ENCODE measurements at regions not wholly inside any gene's neighbourhood (a gene's known extent, or its start where the extent isn't known, plus 50 kb on each side); places are given as distances from the start of the nearest gene placed in this dataset.
A peak's percentile ranks its signal among the peaks of the same experiment; 100 is the strongest.

GRCh38 chr16:85366031-85366763, 246.9 kb upstream of the GSE1 start:
- Histone ChIP-seq H3K36me3 (no peaks in the 10 kb centered on the region), H3K27ac (peak overlapping the region; percentile 72), H3K4me3 (no peak overlapping the region), H3K4me1 (ENCODE audit: low read depth) (peaks cover 18% of the 10 kb centered on the region), H3K9me3 (ENCODE audit: low read depth) (no peaks in the 10 kb centered on the region), H3K27me3 (no peaks in the 10 kb centered on the region)
- TF ChIP-seq CTCF (IDR thresholded peaks at IDR 0.05; ENCODE audit: low read depth, low read length), result no peak
- peak in 1 of 2 donors; percentile 75 for DNase-seq (ENCODE audit: low read depth in 1 of 2, low spot score in 1 of 2)

GRCh38 chr16:85367485-85367884, 245.6 kb upstream of the GSE1 start:
- H3K4me1 ChIP-seq (ENCODE audit: low read depth), result peaks cover 18% of the 10 kb centered on the region
- H3K27me3 ChIP-seq, result no peaks in the 10 kb centered on the region
- TF ChIP-seq CTCF (IDR thresholded peaks at IDR 0.05; ENCODE audit: low read depth, low read length), result no peak
- H3K27ac ChIP-seq, result peak overlapping the region; percentile 72
- H3K36me3 ChIP-seq, result no peaks in the 10 kb centered on the region
- H3K4me3 ChIP-seq, result no peak overlapping the region
- H3K9me3 ChIP-seq (ENCODE audit: low read depth), result no peaks in the 10 kb centered on the region
- no peak for DNase-seq (ENCODE audit: low read depth in 1 of 2, low spot score in 1 of 2)

DNA sequence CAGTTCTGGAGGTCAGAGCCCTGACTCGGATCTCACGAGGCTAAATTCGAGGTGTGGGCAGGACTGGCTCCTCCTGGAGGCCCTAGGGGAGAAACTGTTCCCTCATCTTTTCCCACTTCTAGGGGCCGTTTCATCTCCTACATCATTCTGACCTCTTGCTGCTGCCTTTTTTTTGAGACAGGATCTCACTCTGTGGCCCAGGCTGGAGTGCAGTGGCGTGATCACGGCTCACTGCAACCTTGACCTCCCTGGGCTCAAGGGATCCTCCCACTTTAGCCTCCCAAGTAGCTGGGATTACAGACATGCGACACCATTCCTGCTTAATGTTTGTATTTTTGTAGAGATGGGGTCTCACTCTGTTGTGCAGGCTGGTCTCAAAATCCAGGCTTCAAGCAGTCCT, 244.1 kb upstream of the GSE1 start:
- no peak for TF ChIP-seq CTCF (IDR thresholded peaks at IDR 0.05; ENCODE audit: low read depth, low read length)
- no peaks in the 10 kb centered on the region for H3K36me3 ChIP-seq
- H3K27me3 ChIP-seq, result no peaks in the 10 kb centered on the region
- no peak overlapping the region for H3K27ac ChIP-seq
- peaks cover 18% of the 10 kb centered on the region for H3K4me1 ChIP-seq (ENCODE audit: low read depth)
- no peaks in the 10 kb centered on the region for H3K9me3 ChIP-seq (ENCODE audit: low read depth)
- DNase-seq (ENCODE audit: low read depth in 1 of 2, low spot score in 1 of 2), result no peak
- H3K4me3 ChIP-seq, result no peak overlapping the region

DNA sequence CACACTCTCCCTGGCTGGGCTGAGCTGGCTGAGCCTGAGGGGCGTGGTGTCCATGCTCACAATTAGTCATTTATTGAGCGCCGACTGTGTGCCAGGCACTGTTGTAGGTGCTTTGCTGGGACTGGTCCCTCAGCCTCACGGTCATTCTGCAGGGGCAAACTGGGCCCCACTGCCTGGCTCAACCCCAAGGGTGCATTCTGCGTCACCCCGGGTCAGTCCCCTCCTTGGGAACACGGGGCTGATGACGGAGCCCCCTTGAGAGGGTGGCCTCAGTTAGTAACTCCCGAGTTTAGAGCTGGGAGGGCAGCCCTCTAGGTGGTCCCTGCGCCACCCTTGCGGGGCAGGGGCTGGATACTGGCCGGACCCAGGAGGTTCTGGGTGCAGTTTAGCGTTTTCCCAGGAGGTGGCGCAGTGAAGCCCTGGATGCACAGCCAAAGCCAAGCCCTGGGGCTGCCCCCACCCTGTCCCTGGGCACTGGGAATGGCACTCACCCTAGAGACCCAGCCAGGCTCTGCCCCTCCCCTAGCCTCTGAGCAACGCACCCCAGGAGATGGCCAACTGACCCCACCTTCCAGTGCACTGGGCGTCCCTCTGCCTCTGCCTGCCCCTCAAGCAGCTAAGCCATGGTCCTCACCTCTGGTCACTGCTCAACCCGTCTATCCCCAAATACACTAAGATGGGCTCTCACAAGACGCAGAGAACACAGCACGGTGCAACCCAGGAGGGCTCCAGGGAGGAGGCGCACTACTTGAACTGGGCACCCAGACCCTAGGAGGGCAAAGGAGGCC, 243.2 kb upstream of the GSE1 start:
- peak in 1 of 2 donors; percentile 51 for DNase-seq (ENCODE audit: low read depth in 1 of 2, low spot score in 1 of 2)
- H3K4me1 ChIP-seq (ENCODE audit: low read depth), result peaks cover 18% of the 10 kb centered on the region
- H3K9me3 ChIP-seq (ENCODE audit: low read depth), result no peaks in the 10 kb centered on the region
- H3K27me3 ChIP-seq, result no peaks in the 10 kb centered on the region
- peak; percentile 87 for TF ChIP-seq CTCF (IDR thresholded peaks at IDR 0.05; ENCODE audit: low read depth, low read length)
- H3K4me3 ChIP-seq, result no peak overlapping the region
- H3K36me3 ChIP-seq, result no peaks in the 10 kb centered on the region
- peak overlapping the region; percentile 58 for H3K27ac ChIP-seq

DNA sequence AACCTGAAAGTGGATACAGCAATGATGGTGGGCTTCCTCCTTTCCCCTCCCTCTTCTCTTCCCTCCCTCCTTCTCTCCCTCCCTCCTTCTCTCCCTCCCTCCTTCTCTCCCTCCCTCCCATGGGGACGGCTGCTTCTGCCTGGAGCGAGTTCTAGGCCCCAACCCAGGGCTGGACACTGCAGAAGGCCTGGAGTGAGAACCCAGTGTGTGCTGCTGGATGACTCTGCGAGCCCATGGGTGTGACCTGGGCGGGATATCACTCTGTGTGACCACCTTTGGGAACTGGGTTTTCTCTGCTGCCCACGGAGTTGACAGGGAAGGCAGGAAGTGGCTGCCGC, 242.6 kb upstream of the GSE1 start:
- TF ChIP-seq CTCF (IDR thresholded peaks at IDR 0.05; ENCODE audit: low read depth, low read length), result no peak
- no peaks in the 10 kb centered on the region for H3K9me3 ChIP-seq (ENCODE audit: low read depth)
- no peaks in the 10 kb centered on the region for H3K27me3 ChIP-seq
- DNase-seq (ENCODE audit: low read depth in 1 of 2, low spot score in 1 of 2), result no peak
- no peak overlapping the region for H3K4me3 ChIP-seq
- H3K4me1 ChIP-seq (ENCODE audit: low read depth), result peaks cover 18% of the 10 kb centered on the region
- peak overlapping the region; percentile 58 for H3K27ac ChIP-seq
- H3K36me3 ChIP-seq, result no peaks in the 10 kb centered on the region
